HepG2 (cell line): ENCODE measurements at regions not wholly inside any gene's neighbourhood (a gene's known extent, or its start where the extent isn't known, plus 50 kb on each side); places are given as distances from the start of the nearest gene placed in this dataset.

Experiments
- ATAC-seq: fragments of 200-7000 bp; cut with Tn5 transposase; 3 replicates; pipeline ENCODE4 v1.9.1; 2020; ENCODE audit warnings: mild to moderate bottlenecking, moderate library complexity
- BruUV-seq: library from RNA; stranded (reverse); fragments of 400-500 nt; replicated peaks from 2 replicates; lab custom pipeline; 2021; lab: Mats Ljungman, UMichigan
- CTCF ChIA-PET: fragments of 300-600 bp; formaldehyde crosslinking; extraction: SDS; loops from one replicate; lab custom pipeline; 2021; ENCODE audit warnings: low total read pairs, inconsistent platforms, low intra/inter-chr PET ratio; lab: Yijun Ruan, JAX
- POLR2A ChIA-PET: fragments of 350-600 bp; sonication (Branson Sonifier 250); formaldehyde crosslinking; loops from one replicate; lab custom pipeline; 2020; ENCODE audit warnings: antibody characterized with exemption, inconsistent platforms; lab: Yijun Ruan, JAX
- DNase-seq: peaks from one replicate; pipeline ENCODE4 v3.0.0-alpha.2; 2015; ENCODE audit warnings: low spot score
- FAIRE-seq: peaks from 3 replicates; lab custom pipeline; 2011; peaks lifted over from hg19 to GRCh38; lab: Jason Lieb, UNC
- H2AFZ ChIP-seq: one replicate; pipeline ENCODE4 v1.6.1; 2011; ENCODE audit warnings: low read length, inconsistent platforms
- H3K27ac ChIP-seq: fragments of 300-600 bp; 3 replicates; pipeline ENCODE4 v1.8.0; 2011; ENCODE audit warnings: mixed run types, mild to moderate bottlenecking, mixed read lengths, low read length, inconsistent platforms; ENCODE audit not compliant: insufficient read depth; ENCODE audit errors: extremely low read length
- H3K27me3 ChIP-seq, 2 experiments: fragments of 200-600 bp in 1 of 2; 2 replicates in 1 of 2; 3 replicates in 1 of 2; pipeline versions ENCODE4 v1.6.0 to v1.8.0; 2011; ENCODE audit warnings: low read length in 2 of 2, mild to moderate bottlenecking in 2 of 2, moderate library complexity in 2 of 2, inconsistent platforms in 1 of 2; ENCODE audit not compliant: insufficient read depth in 2 of 2, control insufficient read depth in 1 of 2
- H3K36me3 ChIP-seq, 2 experiments: fragments of 200-600 bp in 1 of 2; replicated peaks in 1 of 2; 2 replicates in 1 of 2; 3 replicates in 1 of 2; pipeline versions ENCODE4 v1.5.1 to v1.8.0; 2011; ENCODE audit warnings: low read length in 2 of 2, inconsistent platforms in 1 of 2; ENCODE audit not compliant: insufficient read depth in 2 of 2, control insufficient read depth in 1 of 2
- H3K4me1 ChIP-seq: 2 replicates; pipeline ENCODE4 v1.5.1; 2012; ENCODE audit warnings: low read length, inconsistent platforms; ENCODE audit not compliant: insufficient read depth
- H3K4me2 ChIP-seq: 2 replicates; pipeline ENCODE4 v1.6.0; 2011; ENCODE audit warnings: low read depth, low read length, inconsistent platforms
- H3K4me3 ChIP-seq, 3 experiments: fragments of 200-600 bp in 1 of 3; sonication (generic), shearing (Covaris generic) in 1 of 3; replicated peaks in 1 of 3; 2 replicates each; pipeline ENCODE4 v1.5.1; 2011 to 2016; ENCODE audit warnings: low read length in 3 of 3, inconsistent platforms in 2 of 3, low read depth in 2 of 3, mild to moderate bottlenecking in 2 of 3, control low read depth in 1 of 3, mixed read lengths in 1 of 3; ENCODE audit not compliant: insufficient read depth in 1 of 3
- H3K79me2 ChIP-seq: one replicate; pipeline ENCODE4 v1.6.1; 2011; ENCODE audit warnings: low read length, inconsistent platforms; ENCODE audit not compliant: insufficient read depth
- H3K9ac ChIP-seq: 2 replicates; pipeline ENCODE4 v1.6.0; 2011; ENCODE audit warnings: mild to moderate bottlenecking, low read depth, low read length, inconsistent platforms; ENCODE audit not compliant: insufficient read depth
- H3K9me3 ChIP-seq: 2 replicates; pipeline ENCODE4 v1.5.1; 2012; ENCODE audit warnings: mild to moderate bottlenecking, low read length
- H4K20me1 ChIP-seq: 2 replicates; pipeline ENCODE4 v1.6.0; 2011; ENCODE audit warnings: inconsistent platforms, mild to moderate bottlenecking, low read length, moderate library complexity; ENCODE audit not compliant: insufficient read depth
- BCL6 ChIP-seq: IDR thresholded peaks from 2 replicates; pipeline ENCODE4 v1.6.1; 2016; ENCODE audit warnings: missing genetic modification reagents, missing compliant biosample characterization
- FOSL2 ChIP-seq: sonication (generic); formaldehyde crosslinking; IDR thresholded peaks from 2 replicates; pipeline ENCODE4 v1.4.0; 2020; ENCODE audit warnings: missing genetic modification reagents
- HNRNPL ChIP-seq: fragments of 200-400 bp; formaldehyde crosslinking; IDR thresholded peaks from 2 replicates; pipeline ENCODE4 v1.6.1; 2017; ENCODE audit warnings: mild to moderate bottlenecking, low read depth, low read length
- MXD4 ChIP-seq: IDR thresholded peaks from 2 replicates; pipeline ENCODE4 v1.6.1; 2016; ENCODE audit warnings: mild to moderate bottlenecking, missing biosample characterization, missing genetic modification reagents
- THAP8 ChIP-seq: sonication (generic); formaldehyde crosslinking; IDR thresholded peaks from 2 replicates; pipeline ENCODE4 v1.5.1; 2020; ENCODE audit warnings: missing genetic modification reagents, mild to moderate bottlenecking, borderline replicate concordance
- TRAFD1 ChIP-seq: sonication (generic); formaldehyde crosslinking; IDR thresholded peaks from 2 replicates; pipeline ENCODE4 v1.5.1; 2020; ENCODE audit warnings: missing genetic modification reagents, mild to moderate bottlenecking, borderline replicate concordance
- ZBTB7A ChIP-seq: sonication (generic); formaldehyde crosslinking; IDR thresholded peaks from 2 replicates; pipeline ENCODE4 v1.8.0; 2022; ENCODE audit warnings: mild to moderate bottlenecking, missing genetic modification reagents
- ZNF430 ChIP-seq: sonication (generic); formaldehyde crosslinking; IDR thresholded peaks from 2 replicates; pipeline ENCODE4 v1.9.0; 2021; ENCODE audit warnings: mild to moderate bottlenecking, missing genetic modification reagents
- ZNF451 ChIP-seq: sonication (generic); formaldehyde crosslinking; IDR thresholded peaks from 2 replicates; pipeline ENCODE4 v1.5.0; 2020; ENCODE audit warnings: mild to moderate bottlenecking, missing genetic modification reagents
- ZNF713 ChIP-seq: sonication (generic); formaldehyde crosslinking; IDR thresholded peaks from 2 replicates; pipeline ENCODE4 v1.4.0; 2020; ENCODE audit warnings: mild to moderate bottlenecking, missing genetic modification reagents
- ZNF772 ChIP-seq: sonication (generic); formaldehyde crosslinking; IDR thresholded peaks from 2 replicates; pipeline ENCODE4 v1.5.0; 2020; ENCODE audit warnings: mild to moderate bottlenecking, missing genetic modification reagents
- ZNF775 ChIP-seq: sonication (generic); formaldehyde crosslinking; IDR thresholded peaks from 2 replicates; pipeline ENCODE4 v1.4.0; 2020; ENCODE audit warnings: missing genetic modification reagents, mild to moderate bottlenecking, moderate library complexity, borderline replicate concordance
- WGBS: methylation state at CpG from one replicate; pipeline ENCODE4 v1.1.6; 2017; ENCODE audit warnings: low lambda C conversion rate; 5-methylcytosine and 5-hydroxymethylcytosine counted together
- in situ Hi-C: cut with HindIII; loops from 2 replicates; pipeline ENCODE4 v1.10.0; 2017; ENCODE audit warnings: low pct_unique_long_range_greater_than_20kb; ENCODE audit not compliant: extremely low pct_ligation_motif_present
- intact Hi-C: fragments of 100-400 bp; cut with micrococcal nuclease; formaldehyde crosslinking; loops from one replicate; pipeline ENCODE4 v1.10.0; 2022; ENCODE audit not compliant: unreplicated experiment

GRCh38 chr1:96967311-96967710 lies 245.7 kb downstream of the PTBP2 start:
- Histone ChIP-seq H3K4me1 (no peaks in the 10 kb centered on the region), H3K36me3 (no peaks in the 10 kb centered on the region)
- FAIRE-seq, result no peak
- intact Hi-C loops, result no loop called here
- TF ChIP-seq ZBTB7A (CRISPR knock-in tag) (no peak), HNRNPL (no peak), ZNF772 (CRISPR knock-in tag) (no peak), ZNF451 (CRISPR knock-in tag) (no peak), ZNF430 (CRISPR knock-in tag) (no peak), THAP8 (CRISPR knock-in tag) (no peak), BCL6 (CRISPR knock-in tag) (no peak), MXD4 (CRISPR knock-in tag) (no peak), FOSL2 (CRISPR knock-in tag) (no peak), TRAFD1 (no peak), ZNF775 (no peak), ZNF713 (CRISPR knock-in tag) (no peak)
- TF ChIP-seq, all 625 proteins: peak for 0
- WGBS, result 33% methylated on average over 8 of the region's 8 CpGs
- no peak overlapping the region for H3K9ac ChIP-seq
- ChIA-PET CTCF (interaction anchor here (1.2 to 2.4 kb wide), 3 partner anchors 1084 to 1501 kb away, joined by 5 to 15 read pairs (median 8); no protein-coding TSS in a partner anchor), POLR2A (no interaction called here)
- no peak overlapping the region for H2AFZ ChIP-seq
- no peaks in the 10 kb centered on the region for H4K20me1 ChIP-seq
- H3K4me2 ChIP-seq, result no peak overlapping the region
- DNase-seq (no peak), ATAC-seq (no peak)
- no peak overlapping the region for H3K4me3 ChIP-seq
- no TSS peak for BruUV-seq
- no peaks in the 10 kb centered on the region for H3K27me3 ChIP-seq
- no peak overlapping the region for H3K27ac ChIP-seq
- in situ Hi-C loops, result loop anchor here (10.0 kb wide), 1 partner anchor 1087 kb away; no protein-coding TSS in a partner anchor
- H3K79me2 ChIP-seq, result no peaks in the 10 kb centered on the region
- H3K9me3 ChIP-seq, result no peaks in the 10 kb centered on the region
